Caco-2 (cell line): ENCODE measurements at regions not wholly inside any gene's neighbourhood (a gene's known extent, or its start where the extent isn't known, plus 50 kb on each side); places are given as distances from the start of the nearest gene placed in this dataset.
"Not testable (repeated sequence)": the region's sequence is repeated elsewhere in the genome, so short reads cannot be mapped to it uniquely, and the experiment has no call there.

Experiments used
- BruUV-seq: library from RNA; stranded (reverse); fragments of 400-500 nt; replicated peaks from 2 replicates; lab custom pipeline; 2021; lab: Mats Ljungman, UMichigan
- CTCF ChIA-PET: fragments of 300-600 bp; sonication (Branson Sonifier 250); formaldehyde crosslinking; loops from one replicate; lab custom pipeline; 2022; ENCODE audit warnings: antibody characterized with exemption; lab: Charles Lee
- POLR2A ChIA-PET: fragments of 300-600 bp; sonication (Branson Sonifier 250); formaldehyde crosslinking; loops from one replicate; lab custom pipeline; 2022; ENCODE audit warnings: antibody characterized with exemption; lab: Charles Lee
- DNase-seq, 2 experiments: peaks; one replicate each; pipeline versions ENCODE4 v3.0.0 to v3.0.0-alpha.2; 2020 to 2022
- H3K27me3 ChIP-seq: replicated peaks from 2 replicates; pipeline ENCODE4 v1.6.0; 2011; ENCODE audit warnings: low read length; ENCODE audit not compliant: control insufficient read depth, insufficient read depth
- H3K36me3 ChIP-seq: 2 replicates; pipeline ENCODE4 v1.5.1; 2011; ENCODE audit warnings: low read length; ENCODE audit not compliant: control insufficient read depth, insufficient read depth
- H3K4me1 ChIP-seq: fragments of 250-450 bp; sonication (Bioruptor Pico); 2 replicates; pipeline ENCODE4 v1.5.1; 2020; ENCODE audit warnings: mild to moderate bottlenecking
- H3K4me3 ChIP-seq: 2 replicates; pipeline ENCODE4 v1.5.1; 2011; ENCODE audit warnings: low read depth, mild to moderate bottlenecking, control low read depth, low read length
- H3K9me3 ChIP-seq: fragments of 250-450 bp; sonication (Bioruptor Pico); 2 replicates; pipeline ENCODE4 v1.5.1; 2020; ENCODE audit warnings: mild to moderate bottlenecking, moderate library complexity
- H3K27ac Mint-ChIP-seq: one replicate; pipeline ENCODE4 v1.8.0; 2022; ENCODE audit warnings: mixed read lengths; ENCODE audit not compliant: unreplicated experiment
- H3K27me3 Mint-ChIP-seq: one replicate; pipeline ENCODE4 v1.8.0; 2022; ENCODE audit warnings: mixed read lengths; ENCODE audit not compliant: insufficient read depth, unreplicated experiment
- H3K36me3 Mint-ChIP-seq: one replicate; pipeline ENCODE4 v1.8.0; 2022; ENCODE audit warnings: mild to moderate bottlenecking, mixed read lengths; ENCODE audit not compliant: insufficient read depth, unreplicated experiment
- H3K4me1 Mint-ChIP-seq: one replicate; pipeline ENCODE4 v1.8.0; 2022; ENCODE audit warnings: low read depth, mixed read lengths; ENCODE audit not compliant: unreplicated experiment
- H3K4me3 Mint-ChIP-seq: one replicate; pipeline ENCODE4 v1.8.0; 2022; ENCODE audit warnings: mild to moderate bottlenecking, moderate library complexity, mixed read lengths; ENCODE audit not compliant: unreplicated experiment
- H3K9me3 Mint-ChIP-seq: one replicate; pipeline ENCODE4 v1.8.0; 2022; ENCODE audit warnings: mixed read lengths; ENCODE audit not compliant: unreplicated experiment
- intact Hi-C: fragments of 100-400 bp; cut with micrococcal nuclease; formaldehyde crosslinking; loops from one replicate; pipeline ENCODE4 v1.10.0; 2022; ENCODE audit not compliant: unreplicated experiment
- TF ChIP-seq, protein P1 (sequence below), 2 experiments: fragments of 200-600 bp in 1 of 2; IDR thresholded peaks; 1 replicate in 1 of 2; 2 replicates in 1 of 2; pipeline versions ENCODE4 v1.5.1 to v1.8.0; 2011 to 2022; ENCODE audit warnings: antibody characterized with exemption in 1 of 2, control low read depth in 1 of 2, inconsistent platforms in 1 of 2, low read depth in 1 of 2, low read length in 1 of 2, mild to moderate bottlenecking in 1 of 2, moderate library complexity in 1 of 2; ENCODE audit not compliant: insufficient read depth in 1 of 2, severe bottlenecking in 1 of 2, unreplicated experiment in 1 of 2

DNA sequence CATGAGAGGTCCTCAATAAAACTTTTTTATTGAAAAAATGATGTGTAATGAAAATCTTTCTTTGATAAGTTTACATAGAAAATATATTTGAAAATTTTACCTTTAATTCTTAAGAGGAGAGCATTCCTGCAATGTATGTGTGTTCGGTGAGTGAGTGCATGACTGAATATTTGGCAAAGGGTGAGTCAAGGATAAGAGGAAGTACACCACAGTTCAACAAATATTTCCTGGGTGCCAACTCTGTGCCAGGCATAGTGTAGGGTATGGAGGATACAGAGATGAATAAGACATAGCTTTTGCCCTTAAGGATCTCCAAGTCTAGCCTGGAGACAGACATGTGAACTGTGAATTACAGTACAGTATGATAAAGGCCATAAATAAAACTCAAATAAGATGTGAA, 84.7 kb upstream of the GPR101 start:
- Histone ChIP-seq H3K4me1 (no peaks in the 10 kb centered on the region), H3K36me3 (no peaks in the 10 kb centered on the region), H3K9me3 (no peaks in the 10 kb centered on the region), H3K4me3 (no peak overlapping the region), H3K27me3 (no peaks in the 10 kb centered on the region)
- Mint-ChIP-seq H3K36me3 (no peaks in the 10 kb centered on the region), H3K4me3 (no peak overlapping the region), H3K27me3 (peaks cover 5% of the 10 kb centered on the region), H3K9me3 (no peaks in the 10 kb centered on the region), H3K4me1 (no peaks in the 10 kb centered on the region), H3K27ac (no peak overlapping the region)
- CTCF ChIA-PET, result no interaction called here
- DNase-seq, result no peak
- intact Hi-C loops, result no loop called here
- POLR2A ChIA-PET, result no interaction called here
- BruUV-seq, result no TSS peak
- TF ChIP-seq, protein P1, sequence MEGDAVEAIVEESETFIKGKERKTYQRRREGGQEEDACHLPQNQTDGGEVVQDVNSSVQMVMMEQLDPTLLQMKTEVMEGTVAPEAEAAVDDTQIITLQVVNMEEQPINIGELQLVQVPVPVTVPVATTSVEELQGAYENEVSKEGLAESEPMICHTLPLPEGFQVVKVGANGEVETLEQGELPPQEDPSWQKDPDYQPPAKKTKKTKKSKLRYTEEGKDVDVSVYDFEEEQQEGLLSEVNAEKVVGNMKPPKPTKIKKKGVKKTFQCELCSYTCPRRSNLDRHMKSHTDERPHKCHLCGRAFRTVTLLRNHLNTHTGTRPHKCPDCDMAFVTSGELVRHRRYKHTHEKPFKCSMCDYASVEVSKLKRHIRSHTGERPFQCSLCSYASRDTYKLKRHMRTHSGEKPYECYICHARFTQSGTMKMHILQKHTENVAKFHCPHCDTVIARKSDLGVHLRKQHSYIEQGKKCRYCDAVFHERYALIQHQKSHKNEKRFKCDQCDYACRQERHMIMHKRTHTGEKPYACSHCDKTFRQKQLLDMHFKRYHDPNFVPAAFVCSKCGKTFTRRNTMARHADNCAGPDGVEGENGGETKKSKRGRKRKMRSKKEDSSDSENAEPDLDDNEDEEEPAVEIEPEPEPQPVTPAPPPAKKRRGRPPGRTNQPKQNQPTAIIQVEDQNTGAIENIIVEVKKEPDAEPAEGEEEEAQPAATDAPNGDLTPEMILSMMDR (IDR thresholded peaks at IDR 0.05; ENCODE audit: insufficient read depth in 1 of 2, low read depth in 1 of 2, low read length in 1 of 2, severe bottlenecking in 1 of 2, unreplicated experiment in 1 of 2), result no peak

DNA sequence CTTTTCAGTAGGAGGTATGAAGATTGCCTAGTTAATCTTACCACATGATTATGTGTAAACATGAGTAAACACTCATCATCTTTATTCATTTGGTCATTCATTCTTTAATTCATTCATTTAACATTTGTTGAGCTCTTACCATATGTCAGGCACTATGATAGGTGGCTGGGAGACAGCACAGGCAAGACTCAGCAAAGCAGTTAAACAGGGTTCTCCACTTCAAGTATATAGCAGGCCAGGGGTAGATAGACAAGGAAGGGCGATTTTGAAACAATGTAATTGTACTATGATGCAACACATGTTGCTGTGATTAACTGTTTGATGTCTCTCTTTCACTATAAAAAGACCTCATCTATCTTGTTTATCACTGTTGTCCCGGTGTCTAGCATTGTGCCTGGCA, 84.3 kb upstream of the GPR101 start:
- H3K27me3 Mint-ChIP-seq, result peaks cover 5% of the 10 kb centered on the region
- ChIA-PET POLR2A (no interaction called here), CTCF (no interaction called here)
- H3K4me1 Mint-ChIP-seq, result no peaks in the 10 kb centered on the region
- no peaks in the 10 kb centered on the region for H3K9me3 Mint-ChIP-seq
- H3K27ac Mint-ChIP-seq, result no peak overlapping the region
- Histone ChIP-seq H3K27me3 (no peaks in the 10 kb centered on the region), H3K4me1 (no peaks in the 10 kb centered on the region), H3K36me3 (no peaks in the 10 kb centered on the region), H3K9me3 (no peaks in the 10 kb centered on the region), H3K4me3 (no peak overlapping the region)
- no peak for DNase-seq
- no peaks in the 10 kb centered on the region for H3K36me3 Mint-ChIP-seq
- intact Hi-C loops, result no loop called here
- TF ChIP-seq, protein P1 (IDR thresholded peaks at IDR 0.05; ENCODE audit: insufficient read depth in 1 of 2, low read depth in 1 of 2, low read length in 1 of 2, severe bottlenecking in 1 of 2, unreplicated experiment in 1 of 2), result no peak
- H3K4me3 Mint-ChIP-seq, result no peak overlapping the region
- no TSS peak for BruUV-seq

DNA sequence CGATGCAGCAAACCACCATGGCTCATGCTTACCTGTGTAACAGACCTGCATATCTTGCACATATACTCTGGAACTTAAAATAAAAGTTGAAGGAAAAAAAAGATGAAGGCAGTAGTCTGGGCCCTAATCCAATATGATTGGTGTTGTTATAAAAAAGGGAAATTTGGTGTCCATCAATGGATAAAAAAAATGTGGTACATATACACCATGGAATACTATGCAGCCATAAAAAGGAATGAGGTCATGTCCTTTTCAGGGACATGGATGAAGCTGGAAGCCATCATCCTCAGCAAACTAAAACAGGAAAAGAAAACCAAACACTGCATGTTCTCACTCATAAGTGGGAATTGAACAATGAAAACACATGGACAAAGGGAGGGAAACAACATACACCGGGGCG, 74.1 kb upstream of the GPR101 start:
- intact Hi-C loops, BruUV-seq, H3K9me3 ChIP-seq, H3K4me1 Mint-ChIP-seq, H3K27ac Mint-ChIP-seq, H3K4me1 ChIP-seq, H3K4me3 Mint-ChIP-seq, H3K27me3 Mint-ChIP-seq, DNase-seq, H3K4me3 ChIP-seq, H3K36me3 Mint-ChIP-seq, POLR2A ChIA-PET, H3K9me3 Mint-ChIP-seq, H3K36me3 ChIP-seq, H3K27me3 ChIP-seq, CTCF ChIA-PET: not testable (repeated sequence)
